GM21447 (cell line): ENCODE measurements at regions not wholly inside any gene's neighbourhood (a gene's known extent, or its start where the extent isn't known, plus 50 kb on each side); places are given as distances from the start of the nearest gene placed in this dataset.
"Not testable (repeated sequence)": the region's sequence is repeated elsewhere in the genome, so short reads cannot be mapped to it uniquely, and the experiment has no call there.

Experiments used
- ATAC-seq: cut with Tn5 transposase; IDR thresholded peaks from one replicate; pipeline ENCODE4 v1.9.1; 2021; ENCODE audit not compliant: unreplicated experiment

DNA sequence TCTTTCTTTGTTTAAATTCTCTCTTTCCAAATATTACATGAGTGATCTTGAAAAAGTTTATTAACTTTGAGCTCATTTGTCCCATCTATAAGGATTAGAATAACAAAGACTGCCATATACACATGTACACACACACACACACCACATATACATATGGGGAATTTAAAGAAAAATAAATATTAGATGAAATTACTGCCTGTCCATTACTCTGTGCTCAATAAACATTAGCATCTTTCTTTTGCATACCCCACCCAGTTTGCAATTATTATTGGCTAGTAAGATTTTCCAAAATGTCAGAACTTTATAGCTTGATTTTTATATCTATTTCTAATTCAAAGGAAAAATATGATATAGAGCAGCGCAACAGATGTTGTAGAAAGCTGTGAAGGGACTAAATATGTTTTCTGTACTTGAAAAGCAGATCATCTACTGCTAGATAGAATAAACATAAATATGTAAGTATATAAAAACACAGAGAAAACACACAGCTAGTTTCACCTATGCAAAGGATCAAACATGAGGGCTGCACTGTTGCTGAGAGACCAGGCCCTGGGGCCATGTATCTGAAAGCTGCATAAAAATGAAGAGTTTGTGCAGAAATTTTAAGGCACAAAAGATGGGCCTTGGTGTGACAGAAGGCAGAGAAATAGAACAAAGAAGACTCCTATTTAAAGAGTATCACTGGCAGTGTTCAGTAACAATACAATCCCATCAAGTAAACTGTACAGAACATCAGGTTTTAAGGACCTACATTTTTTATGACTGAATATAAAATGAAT is 114.2 kb upstream of the NECTIN3 start:
- ATAC-seq = no peak

DNA sequence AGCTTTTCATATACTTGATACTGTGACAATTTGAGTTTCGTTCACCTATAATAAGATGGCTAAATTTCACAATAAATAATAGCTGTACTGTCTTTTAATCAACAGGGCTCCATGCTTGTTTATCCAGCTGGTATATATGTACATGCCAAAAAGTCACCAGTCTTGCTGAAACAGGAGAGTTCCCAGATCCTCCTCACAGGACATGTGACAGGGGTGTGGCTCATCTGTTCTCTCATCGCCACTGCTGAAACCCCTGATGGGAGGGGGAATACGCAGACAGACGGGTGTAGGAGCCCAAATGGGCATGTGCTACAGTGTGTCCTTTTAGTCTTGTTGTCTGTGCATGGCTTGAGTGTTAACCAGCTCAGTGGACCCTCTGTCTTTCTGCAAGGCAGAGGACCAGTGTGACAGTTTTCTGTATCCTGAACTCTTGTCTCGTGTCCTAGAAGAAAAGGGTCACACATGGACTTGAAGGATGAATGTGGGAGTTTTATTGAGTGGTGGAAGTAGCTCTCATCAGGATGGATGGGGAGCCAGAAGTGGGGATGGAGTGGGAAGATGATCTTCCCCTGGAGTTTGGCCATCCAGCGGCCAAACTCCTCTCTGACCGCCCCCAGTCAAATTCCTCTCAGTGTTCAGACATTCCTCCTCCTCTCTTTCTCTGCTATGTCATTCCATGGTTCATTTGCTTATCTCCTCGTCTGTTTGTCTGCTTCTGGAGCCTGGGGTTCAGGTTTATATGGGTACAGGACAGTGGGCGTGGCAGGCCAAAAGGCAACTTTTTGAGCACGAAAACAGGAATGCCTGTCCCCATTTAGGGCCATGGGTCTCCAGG is 113.1 kb upstream of the NECTIN3 start:
- no peak for ATAC-seq

DNA sequence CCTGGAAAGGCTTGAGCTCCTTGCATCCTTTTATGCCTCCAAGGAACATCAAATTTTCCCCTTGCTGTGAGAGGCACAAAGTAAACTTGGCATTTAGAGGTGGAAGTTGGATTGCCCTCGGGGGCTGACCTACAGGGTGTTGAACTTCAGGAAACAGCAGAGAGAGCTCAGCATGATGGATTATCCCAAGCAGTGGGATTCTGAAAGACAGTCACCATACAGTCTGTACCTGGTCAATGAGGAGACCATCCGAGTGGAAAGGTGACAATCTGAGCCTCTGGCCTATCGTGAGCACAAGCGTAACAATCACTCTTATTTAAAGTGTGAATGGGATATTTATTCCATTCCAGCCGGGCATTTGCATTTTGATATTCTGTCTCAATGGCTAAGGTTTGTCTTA is 105.6 kb upstream of the NECTIN3 start:
- no peak for ATAC-seq

DNA sequence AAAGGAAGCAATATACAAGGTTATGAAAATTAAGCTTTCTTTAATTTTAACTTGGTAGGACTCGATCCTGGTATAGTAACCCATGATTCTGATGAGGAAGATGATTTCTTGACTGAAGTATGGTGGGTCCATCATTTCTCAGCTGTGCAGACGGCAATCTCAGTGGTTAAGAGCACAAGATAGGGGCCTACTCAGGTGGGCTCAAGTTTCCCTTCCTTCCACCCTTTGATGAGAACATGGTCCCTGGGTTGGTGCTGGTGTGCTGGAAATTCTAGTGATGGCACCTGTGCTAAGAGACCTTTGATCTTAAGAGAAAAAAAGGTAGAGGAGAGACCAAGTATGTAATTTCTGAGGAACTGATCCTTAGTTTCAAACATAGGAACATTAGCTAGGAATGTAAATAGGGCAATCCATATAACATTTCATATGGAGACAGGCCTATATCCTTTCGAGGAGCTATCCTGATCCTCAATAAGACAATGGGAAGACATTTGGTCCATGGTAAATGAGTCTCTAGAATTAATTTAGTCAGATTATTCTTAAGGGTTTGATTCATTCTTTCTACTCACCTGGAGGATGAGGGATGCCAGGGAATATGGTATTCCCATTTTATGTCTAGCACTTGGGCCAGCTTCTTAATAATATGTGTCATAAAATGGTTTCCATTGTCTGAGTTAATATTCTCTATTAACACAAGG is 104.5 kb upstream of the NECTIN3 start:
- ATAC-seq = no peak

DNA sequence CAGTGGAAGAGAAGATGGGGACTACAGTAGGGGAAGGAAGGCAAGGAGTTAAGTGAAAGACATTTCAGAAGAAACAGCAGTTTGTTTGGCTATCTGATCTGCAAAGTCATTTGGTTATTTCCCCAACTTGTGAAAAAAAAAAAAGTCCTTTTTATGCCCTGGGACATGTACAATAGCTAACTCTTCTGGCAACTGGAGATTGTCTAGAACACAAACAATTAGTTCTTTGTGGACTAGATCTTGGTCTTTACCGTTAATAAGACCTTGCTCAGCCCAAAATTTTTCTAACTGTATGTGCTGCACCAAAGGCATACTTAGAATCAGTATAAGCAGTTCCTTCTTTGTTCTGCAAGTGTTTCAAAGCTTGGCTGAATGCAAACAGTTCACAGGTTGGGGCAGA is 103.5 kb upstream of the NECTIN3 start:
- no peak for ATAC-seq

DNA sequence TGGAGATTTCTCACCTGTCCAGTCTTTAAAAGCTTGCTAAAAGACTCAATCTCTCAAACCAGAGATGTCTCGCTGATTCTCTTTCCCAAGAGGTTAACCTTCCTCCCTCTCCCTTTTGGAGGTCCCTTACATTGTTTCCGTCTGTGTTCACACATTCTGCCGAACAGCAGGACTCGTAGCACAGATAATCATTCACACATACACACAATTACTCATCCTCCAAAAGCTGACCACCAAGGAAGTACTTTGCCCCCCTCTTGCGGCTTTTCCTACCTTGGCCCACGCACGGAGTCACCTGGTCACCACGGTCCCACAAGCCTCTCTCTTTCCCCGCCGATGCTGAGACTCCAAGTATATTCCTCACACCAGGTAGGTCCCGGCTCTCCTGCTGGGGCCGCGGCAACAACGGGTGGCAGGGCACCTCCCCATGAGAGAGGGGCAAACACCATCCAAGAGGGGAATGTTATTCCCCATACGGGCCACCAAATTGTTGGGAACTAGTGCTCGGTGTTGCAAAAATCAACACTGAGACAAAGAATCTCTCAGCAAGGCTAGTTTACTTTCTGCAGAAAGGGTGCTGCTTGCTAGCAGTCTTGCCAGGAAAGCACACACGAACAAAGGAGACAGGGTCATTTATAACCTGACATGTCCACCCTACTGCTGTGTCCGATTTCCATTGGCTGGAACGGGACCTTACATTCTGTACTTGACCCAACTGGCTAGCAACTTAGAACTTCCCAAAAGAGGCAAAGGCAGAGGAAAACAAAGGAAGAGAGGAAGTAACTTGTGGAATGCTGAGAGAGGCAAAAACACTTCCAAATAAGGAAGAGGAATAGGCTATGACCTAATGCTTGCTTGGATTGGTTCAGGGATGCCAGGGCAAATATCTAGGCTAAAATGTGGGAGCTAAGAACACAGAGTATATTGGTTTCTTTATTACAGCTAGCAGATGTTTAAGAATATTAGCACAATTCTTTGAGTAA is 102.1 kb upstream of the NECTIN3 start:
- no peak for ATAC-seq

DNA sequence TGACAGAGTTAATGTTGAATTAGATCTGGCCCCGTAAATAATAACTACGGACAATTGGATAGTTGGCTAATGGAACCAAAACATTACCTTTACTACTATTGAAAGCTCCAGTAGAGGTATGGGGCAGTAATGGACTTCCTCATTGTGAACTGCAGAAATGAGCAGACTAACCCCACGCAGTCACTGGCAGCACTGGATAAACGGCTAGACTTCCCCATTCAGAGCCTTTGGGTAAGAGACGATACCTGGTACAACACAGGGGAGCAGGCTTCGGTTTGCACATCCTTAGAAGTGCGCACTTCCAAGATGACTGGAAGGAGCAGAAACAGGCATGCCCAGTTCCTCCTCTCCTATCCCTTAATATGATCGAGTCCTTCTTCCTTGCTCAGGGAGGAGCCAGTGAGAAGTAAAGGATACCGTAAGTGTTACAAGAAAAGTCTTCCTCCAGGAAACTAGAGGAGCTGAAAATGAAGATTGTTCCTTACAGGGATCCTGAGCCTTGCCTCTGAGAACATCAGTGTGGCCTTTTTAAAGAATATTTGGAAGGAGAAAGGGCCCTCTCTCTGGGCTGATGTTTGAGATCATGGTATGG is 100.5 kb upstream of the NECTIN3 start:
- no peak for ATAC-seq

DNA sequence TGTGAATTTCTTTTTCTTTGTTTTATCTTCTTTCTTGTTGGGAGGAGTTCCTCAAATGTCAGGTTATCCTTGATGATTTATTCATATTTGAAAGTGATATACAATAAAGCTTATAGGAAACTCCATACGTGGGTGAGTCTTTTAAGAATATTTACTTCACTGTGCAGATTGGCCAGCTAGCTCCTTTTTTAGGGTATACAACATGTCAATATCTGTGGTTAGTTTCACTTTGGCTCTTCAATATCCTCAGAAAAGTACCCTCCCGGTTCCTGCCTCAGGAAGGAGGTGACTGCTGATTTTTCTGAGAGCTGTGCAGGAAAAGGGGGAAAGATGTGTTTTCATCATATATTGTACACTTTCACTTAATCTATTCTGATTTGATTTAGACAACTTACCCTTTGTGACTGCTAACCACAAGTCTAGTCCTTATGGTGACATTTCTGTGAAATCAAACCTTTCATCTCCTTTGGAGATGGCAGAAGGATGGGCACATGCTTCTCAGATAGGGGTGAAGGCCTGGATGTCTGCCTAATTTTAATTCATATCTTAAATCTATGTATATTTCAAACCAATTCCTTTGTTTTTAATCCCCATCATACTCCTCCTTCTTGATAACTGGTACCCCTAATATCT is 98.2 kb upstream of the NECTIN3 start:
- no peak for ATAC-seq

DNA sequence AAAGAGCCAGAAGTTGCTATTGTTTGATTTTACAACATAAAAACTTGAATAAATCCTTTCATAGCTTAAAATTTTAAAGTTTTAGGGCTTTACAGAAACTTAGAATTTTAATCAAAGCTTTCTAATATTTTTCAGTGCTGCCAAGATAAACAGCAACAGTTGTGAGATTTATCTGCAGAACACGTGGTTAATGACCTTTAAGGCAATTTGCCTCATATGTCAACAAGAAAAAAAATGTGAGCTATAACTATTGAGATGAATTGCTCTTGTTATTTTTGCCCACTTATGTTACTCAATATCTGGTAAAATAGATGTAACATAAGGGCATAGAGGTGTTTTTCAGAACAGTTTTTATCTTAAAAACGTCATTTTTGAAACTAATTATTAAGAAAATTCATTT is 96.7 kb upstream of the NECTIN3 start:
- no peak for ATAC-seq

DNA sequence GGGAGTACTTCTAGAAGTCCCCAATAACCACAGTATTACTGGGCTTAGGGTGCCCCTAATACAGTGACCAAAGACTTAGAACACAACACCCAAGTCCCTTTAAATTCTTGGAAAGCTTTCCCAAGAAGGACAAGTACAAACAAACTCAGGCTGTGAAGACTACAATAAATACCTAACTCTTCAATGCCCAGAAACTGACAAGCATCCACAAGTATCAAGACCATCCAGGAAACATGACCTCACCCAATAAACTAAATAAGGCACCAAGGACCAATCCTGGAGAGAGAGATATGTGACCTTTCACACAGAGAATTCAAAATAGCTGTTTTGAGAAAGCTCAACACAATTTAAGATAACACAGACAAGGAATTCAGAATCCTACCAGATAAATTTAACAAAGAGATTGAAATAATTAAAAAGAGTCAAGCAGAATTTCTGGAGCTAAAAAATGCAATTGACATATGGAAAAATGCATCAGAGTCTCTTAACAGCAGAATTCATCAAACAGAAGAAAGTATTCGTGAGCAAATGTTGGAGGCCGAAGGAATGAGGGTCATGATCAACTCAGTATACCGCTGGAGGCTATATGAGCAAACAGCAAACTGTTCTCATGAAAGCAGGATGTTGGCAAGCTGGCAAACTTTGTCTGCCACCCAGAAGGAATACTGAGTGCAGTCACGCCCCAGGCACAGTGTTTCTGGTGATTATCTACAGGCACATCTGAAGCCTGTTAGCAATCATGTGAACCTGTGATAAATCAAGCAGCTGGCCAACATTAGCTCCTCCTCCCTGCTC is 87.0 kb upstream of the NECTIN3 start:
- ATAC-seq = no peak

DNA sequence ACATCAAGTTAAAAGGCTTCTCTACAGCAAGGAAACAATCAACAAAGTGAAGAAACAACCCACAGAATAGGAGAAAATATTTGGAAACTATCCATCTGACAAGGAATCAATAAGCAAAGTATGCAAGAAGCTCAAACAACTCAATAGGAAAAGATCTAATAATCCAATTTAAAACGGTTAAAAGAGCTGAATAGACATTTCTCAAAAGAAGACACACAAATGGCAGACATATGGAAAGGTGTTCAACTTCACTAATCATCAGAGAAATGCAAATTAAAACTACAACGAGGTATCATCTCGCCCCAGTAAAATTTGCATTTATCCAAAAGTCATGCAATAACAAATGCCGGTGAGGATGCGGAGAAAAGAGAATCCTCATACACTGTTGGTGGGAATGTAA is 82.2 kb upstream of the NECTIN3 start:
- no peak for ATAC-seq

DNA sequence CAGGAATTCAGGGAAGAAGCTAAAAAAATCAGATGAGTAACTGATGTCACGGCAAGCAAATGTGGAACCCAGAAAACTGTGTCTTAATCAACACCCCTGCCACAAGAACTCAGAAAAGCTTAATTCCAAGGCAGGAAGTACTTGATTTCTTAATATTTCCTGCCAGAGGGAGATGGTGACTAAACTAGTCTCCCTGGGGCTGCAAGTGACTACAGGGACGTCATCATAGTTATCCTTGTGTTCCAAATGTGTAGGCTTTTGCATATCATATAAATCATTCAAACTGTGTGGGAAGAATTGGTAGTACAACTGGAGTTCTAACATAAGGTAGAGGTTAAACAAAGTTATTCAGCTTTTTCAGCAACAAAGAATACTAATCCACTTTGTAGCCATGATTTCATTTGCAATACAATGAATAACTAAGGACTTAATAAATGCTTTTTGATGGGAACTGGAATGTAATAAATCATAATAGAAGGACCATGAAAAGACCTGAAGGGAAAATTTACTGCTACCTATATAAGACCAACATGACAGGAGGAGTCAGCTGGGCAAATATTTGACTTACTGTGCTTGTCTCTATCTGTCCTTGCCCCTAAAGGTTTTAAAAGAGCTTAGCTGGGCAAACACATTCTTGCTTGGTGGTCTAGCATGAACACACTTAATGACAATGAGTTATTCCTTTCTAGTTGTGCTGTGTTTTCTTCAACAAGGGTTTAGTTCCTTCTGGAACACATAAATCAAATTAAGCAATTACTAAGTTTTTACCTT is 76.0 kb upstream of the NECTIN3 start:
- ATAC-seq = no peak

DNA sequence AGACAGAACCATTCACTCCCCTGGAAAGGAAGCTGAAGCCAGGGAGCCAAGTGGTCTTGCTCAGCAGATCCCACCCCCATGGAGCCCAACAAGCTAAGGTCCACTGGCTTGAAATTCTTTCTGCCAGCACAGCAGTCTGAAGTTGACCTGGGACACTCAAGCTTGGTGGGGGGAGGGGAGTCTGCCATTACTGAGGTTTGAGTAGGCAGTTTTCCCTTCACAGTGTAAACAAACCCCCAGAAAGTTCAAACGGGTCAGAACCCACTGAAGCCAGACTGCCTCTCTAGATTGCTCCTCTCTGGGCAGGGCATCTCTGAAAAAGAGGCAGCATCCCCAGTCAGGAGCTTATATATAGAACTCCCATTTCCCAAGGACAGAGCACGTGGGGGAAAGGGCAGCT is 72.8 kb upstream of the NECTIN3 start:
- ATAC-seq = not testable (repeated sequence)

DNA sequence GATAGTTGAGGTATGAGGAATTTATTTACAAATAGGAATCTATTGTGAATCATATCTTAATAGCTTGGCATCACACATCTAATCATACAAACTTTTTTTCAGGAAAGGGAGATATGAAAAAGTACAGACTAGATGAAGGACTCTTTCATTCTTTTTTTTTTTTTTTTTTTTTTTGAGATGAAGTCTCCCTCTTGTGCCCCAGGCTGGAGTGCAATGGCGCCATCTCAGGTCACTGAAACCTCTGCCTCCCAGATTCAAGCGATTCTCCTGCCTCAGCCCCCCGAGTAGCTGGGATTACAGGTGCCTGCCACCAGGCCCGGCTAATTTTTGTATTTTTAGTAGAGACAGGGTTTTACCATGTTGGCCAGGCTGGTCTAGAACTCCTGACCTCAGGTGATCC is 65.1 kb upstream of the NECTIN3 start:
- not testable (repeated sequence) for ATAC-seq

DNA sequence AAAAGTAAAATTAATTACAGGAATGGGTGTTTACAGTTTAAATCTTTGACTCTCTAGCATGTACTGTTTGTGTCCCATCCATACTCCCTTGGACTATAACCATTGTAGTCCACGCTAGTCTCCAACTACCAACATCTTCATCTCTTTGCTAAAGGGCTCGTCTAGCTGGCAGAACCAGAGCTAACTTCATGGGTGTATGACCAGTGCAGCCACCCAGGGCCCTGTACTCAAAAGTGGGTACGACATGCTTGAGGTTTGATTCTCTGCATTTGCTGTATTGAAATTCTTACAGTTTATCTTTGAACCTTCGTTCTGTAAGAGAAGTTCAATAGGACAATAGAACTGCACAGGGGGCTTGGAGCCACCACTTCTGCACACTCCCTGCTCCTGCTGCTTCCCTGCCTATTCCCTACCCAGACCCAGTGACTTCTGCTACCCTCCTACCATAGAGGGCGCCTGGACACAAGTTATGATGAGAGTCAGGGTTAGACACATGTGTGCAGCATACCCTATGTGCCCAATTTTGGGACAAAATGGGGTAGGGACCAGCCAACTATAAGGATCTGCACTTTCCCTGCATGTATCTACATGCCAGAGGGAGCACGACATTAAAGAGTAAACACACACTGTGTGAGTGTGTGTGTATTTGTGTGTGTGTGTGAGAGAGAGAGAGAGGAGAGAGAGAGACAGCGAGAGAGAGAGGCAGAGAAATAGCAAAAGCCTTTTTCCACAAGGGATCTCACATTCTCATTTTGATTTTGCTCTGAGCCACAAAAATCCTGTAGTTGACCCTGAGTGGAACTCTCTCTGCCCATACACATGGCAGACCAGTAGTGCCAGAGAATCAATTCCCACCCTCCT is 59.0 kb upstream of the NECTIN3 start:
- ATAC-seq = no peak
